Retina (tissue), 1 donor: ENCODE measurements at regions not wholly inside any gene's neighbourhood (a gene's known extent, or its start where the extent isn't known, plus 50 kb on each side); places are given as distances from the start of the nearest gene placed in this dataset.

ENCODE experiments used
- DNase-seq: peaks from one replicate; pipeline ENCODE4 v3.0.0-alpha.2; 2016

GRCh38 chr3:174675406-174675805 lies 183.7 kb upstream of the NAALADL2 start:
- no peak for DNase-seq

- DNase-seq, result no peak
These were observed 177.3 kb upstream of the NAALADL2 start for GRCh38 chr3:174681784-174682183.

GRCh38 chr3:174685796-174686195 lies 173.3 kb upstream of the NAALADL2 start:
- DNase-seq, result no peak

- DNase-seq, result no peak
These were observed 161.8 kb upstream of the NAALADL2 start for GRCh38 chr3:174697310-174697709.

- DNase-seq, result no peak
These were observed 158.4 kb upstream of the NAALADL2 start for GRCh38 chr3:174700736-174701135.

GRCh38 chr3:174710612-174711011 lies 148.5 kb upstream of the NAALADL2 start:
- no peak for DNase-seq

- DNase-seq, result no peak
These were observed 143.7 kb upstream of the NAALADL2 start for GRCh38 chr3:174715386-174715785.

GRCh38 chr3:174716956-174717505 lies 142.1 kb upstream of the NAALADL2 start:
- no peak for DNase-seq

- DNase-seq, result no peak
These were observed 138.4 kb upstream of the NAALADL2 start for GRCh38 chr3:174720717-174721116.

- DNase-seq, result no peak
These were observed 133.8 kb upstream of the NAALADL2 start for GRCh38 chr3:174725303-174725702.

GRCh38 chr3:174737966-174738365 lies 121.2 kb upstream of the NAALADL2 start:
- DNase-seq, result no peak

GRCh38 chr3:174749143-174749542 lies 110.0 kb upstream of the NAALADL2 start:
- DNase-seq, result no peak

- DNase-seq, result no peak
These were observed 103.0 kb upstream of the NAALADL2 start for GRCh38 chr3:174755833-174756829.

GRCh38 chr3:174758943-174759342 lies 100.2 kb upstream of the NAALADL2 start:
- no peak for DNase-seq

GRCh38 chr3:174767406-174767805 lies 91.7 kb upstream of the NAALADL2 start:
- no peak for DNase-seq

GRCh38 chr3:174767853-174768382 lies 91.2 kb upstream of the NAALADL2 start:
- DNase-seq, result no peak

GRCh38 chr3:174769171-174769570 lies 90.0 kb upstream of the NAALADL2 start:
- DNase-seq, result no peak

GRCh38 chr3:174775603-174776002 lies 83.5 kb upstream of the NAALADL2 start:
- no peak for DNase-seq

- DNase-seq, result no peak
These were observed 83.0 kb upstream of the NAALADL2 start for GRCh38 chr3:174776123-174776522.

GRCh38 chr3:174776636-174777035 lies 82.5 kb upstream of the NAALADL2 start:
- no peak for DNase-seq

- no peak for DNase-seq
These were observed 81.3 kb upstream of the NAALADL2 start for GRCh38 chr3:174777813-174778212.

GRCh38 chr3:174783502-174783901 lies 75.6 kb upstream of the NAALADL2 start:
- no peak for DNase-seq

- no peak for DNase-seq
These were observed 74.8 kb upstream of the NAALADL2 start for GRCh38 chr3:174784206-174784934.
